ENCODE measurements at regions not wholly inside any gene's neighbourhood (a gene's known extent, or its start where the extent isn't known, plus 50 kb on each side); places are given as distances from the start of the nearest gene placed in this dataset.
A peak's percentile ranks its signal among the peaks of the same experiment; 100 is the strongest.

GRCh38 chr2:190765386-190766173 lies 115.0 kb upstream of the GLS start:
- ChIA-PET CTCF (no interaction called here), POLR2A (no interaction called here)
- Histone ChIP-seq H3K9me3 (ENCODE audit: control insufficient read depth, insufficient read depth, low read length) (peaks cover 3% of the 10 kb centered on the region; the same call in 1 of the 2 replicates), H3K27me3 (ENCODE audit: control insufficient read depth, insufficient read depth, low read length) (no peaks in the 10 kb centered on the region), H3K4me3 (ENCODE audit: low read depth, low read length) (no peak overlapping the region), H3K27ac (ENCODE audit: low read depth, low read length) (no peak overlapping the region)
- TF ChIP-seq CTCF (IDR thresholded peaks at IDR 0.05; ENCODE audit: low read depth, low read length): no peak
- peak; percentile 29 for DNase-seq (ENCODE audit: low read depth, low spot score)

GRCh38 chr2:190766174-190766572 lies 114.4 kb upstream of the GLS start:
- CTCF ChIA-PET: no interaction called here
- Histone ChIP-seq H3K4me3 (ENCODE audit: low read depth, low read length) (no peak overlapping the region), H3K9me3 (ENCODE audit: control insufficient read depth, insufficient read depth, low read length) (no peaks in the 10 kb centered on the region), H3K27ac (ENCODE audit: low read depth, low read length) (no peak overlapping the region), H3K27me3 (ENCODE audit: control insufficient read depth, insufficient read depth, low read length) (no peaks in the 10 kb centered on the region)
- POLR2A ChIA-PET: no interaction called here
- TF ChIP-seq CTCF (IDR thresholded peaks at IDR 0.05; ENCODE audit: low read depth, low read length): no peak
- DNase-seq (ENCODE audit: low read depth, low spot score): no peak

GRCh38 chr2:190766595-190766994 lies 114.0 kb upstream of the GLS start:
- no peaks in the 10 kb centered on the region for H3K27me3 ChIP-seq (ENCODE audit: control insufficient read depth, insufficient read depth, low read length)
- no peak overlapping the region for H3K27ac ChIP-seq (ENCODE audit: low read depth, low read length)
- H3K4me3 ChIP-seq (ENCODE audit: low read depth, low read length): no peak overlapping the region
- TF ChIP-seq CTCF (IDR thresholded peaks at IDR 0.05; ENCODE audit: low read depth, low read length): no peak
- no peaks in the 10 kb centered on the region for H3K9me3 ChIP-seq (ENCODE audit: control insufficient read depth, insufficient read depth, low read length)
- POLR2A ChIA-PET: no interaction called here
- DNase-seq (ENCODE audit: low read depth, low spot score): no peak
- CTCF ChIA-PET: interaction anchor here (1.0 kb wide), 1 partner anchor 15 kb away, joined by 3 read pairs; no protein-coding TSS in a partner anchor

GRCh38 chr2:190767821-190768220 lies 112.8 kb upstream of the GLS start:
- Histone ChIP-seq H3K27me3 (ENCODE audit: control insufficient read depth, insufficient read depth, low read length) (no peaks in the 10 kb centered on the region), H3K4me3 (ENCODE audit: low read depth, low read length) (no peak overlapping the region), H3K9me3 (ENCODE audit: control insufficient read depth, insufficient read depth, low read length) (no peaks in the 10 kb centered on the region), H3K27ac (ENCODE audit: low read depth, low read length) (no peak overlapping the region)
- DNase-seq (ENCODE audit: low read depth, low spot score): no peak
- ChIA-PET CTCF (no interaction called here), POLR2A (no interaction called here)
- TF ChIP-seq CTCF (IDR thresholded peaks at IDR 0.05; ENCODE audit: low read depth, low read length): no peak

- POLR2A ChIA-PET: no interaction called here
- CTCF ChIA-PET: no interaction called here
- Histone ChIP-seq H3K9me3 (ENCODE audit: control insufficient read depth, insufficient read depth, low read length) (no peaks in the 10 kb centered on the region), H3K4me3 (ENCODE audit: low read depth, low read length) (no peak overlapping the region), H3K27ac (ENCODE audit: low read depth, low read length) (no peak overlapping the region), H3K27me3 (ENCODE audit: control insufficient read depth, insufficient read depth, low read length) (no peaks in the 10 kb centered on the region)
- TF ChIP-seq CTCF (IDR thresholded peaks at IDR 0.05; ENCODE audit: low read depth, low read length): no peak
- no peak for DNase-seq (ENCODE audit: low read depth, low spot score)
These were observed 111.4 kb upstream of the GLS start for GRCh38 chr2:190769258-190769657.

Measured in AG04450 (cell line).